Caco-2 (cell line): ENCODE measurements at regions not wholly inside any gene's neighbourhood (a gene's known extent, or its start where the extent isn't known, plus 50 kb on each side); places are given as distances from the start of the nearest gene placed in this dataset.

Experiments used
- BruUV-seq: library from RNA; stranded (reverse); fragments of 400-500 nt; replicated peaks from 2 replicates; lab custom pipeline; 2021; lab: Mats Ljungman, UMichigan
- CTCF ChIA-PET: fragments of 300-600 bp; sonication (Branson Sonifier 250); formaldehyde crosslinking; loops from one replicate; lab custom pipeline; 2022; ENCODE audit warnings: antibody characterized with exemption; lab: Charles Lee
- POLR2A ChIA-PET: fragments of 300-600 bp; sonication (Branson Sonifier 250); formaldehyde crosslinking; loops from one replicate; lab custom pipeline; 2022; ENCODE audit warnings: antibody characterized with exemption; lab: Charles Lee
- DNase-seq, 2 experiments: peaks; one replicate each; pipeline versions ENCODE4 v3.0.0 to v3.0.0-alpha.2; 2020 to 2022
- H3K27me3 ChIP-seq: replicated peaks from 2 replicates; pipeline ENCODE4 v1.6.0; 2011; ENCODE audit warnings: low read length; ENCODE audit not compliant: control insufficient read depth, insufficient read depth
- H3K36me3 ChIP-seq: 2 replicates; pipeline ENCODE4 v1.5.1; 2011; ENCODE audit warnings: low read length; ENCODE audit not compliant: control insufficient read depth, insufficient read depth
- H3K4me1 ChIP-seq: fragments of 250-450 bp; sonication (Bioruptor Pico); 2 replicates; pipeline ENCODE4 v1.5.1; 2020; ENCODE audit warnings: mild to moderate bottlenecking
- H3K4me3 ChIP-seq: 2 replicates; pipeline ENCODE4 v1.5.1; 2011; ENCODE audit warnings: low read depth, mild to moderate bottlenecking, control low read depth, low read length
- H3K9me3 ChIP-seq: fragments of 250-450 bp; sonication (Bioruptor Pico); 2 replicates; pipeline ENCODE4 v1.5.1; 2020; ENCODE audit warnings: mild to moderate bottlenecking, moderate library complexity
- H3K27ac Mint-ChIP-seq: one replicate; pipeline ENCODE4 v1.8.0; 2022; ENCODE audit warnings: mixed read lengths; ENCODE audit not compliant: unreplicated experiment
- H3K27me3 Mint-ChIP-seq: one replicate; pipeline ENCODE4 v1.8.0; 2022; ENCODE audit warnings: mixed read lengths; ENCODE audit not compliant: insufficient read depth, unreplicated experiment
- H3K36me3 Mint-ChIP-seq: one replicate; pipeline ENCODE4 v1.8.0; 2022; ENCODE audit warnings: mild to moderate bottlenecking, mixed read lengths; ENCODE audit not compliant: insufficient read depth, unreplicated experiment
- H3K4me1 Mint-ChIP-seq: one replicate; pipeline ENCODE4 v1.8.0; 2022; ENCODE audit warnings: low read depth, mixed read lengths; ENCODE audit not compliant: unreplicated experiment
- H3K4me3 Mint-ChIP-seq: one replicate; pipeline ENCODE4 v1.8.0; 2022; ENCODE audit warnings: mild to moderate bottlenecking, moderate library complexity, mixed read lengths; ENCODE audit not compliant: unreplicated experiment
- H3K9me3 Mint-ChIP-seq: one replicate; pipeline ENCODE4 v1.8.0; 2022; ENCODE audit warnings: mixed read lengths; ENCODE audit not compliant: unreplicated experiment
- CTCF ChIP-seq, 2 experiments: fragments of 200-600 bp in 1 of 2; IDR thresholded peaks; 1 replicate in 1 of 2; 2 replicates in 1 of 2; pipeline versions ENCODE4 v1.5.1 to v1.8.0; 2011 to 2022; ENCODE audit warnings: antibody characterized with exemption in 1 of 2, control low read depth in 1 of 2, inconsistent platforms in 1 of 2, low read depth in 1 of 2, low read length in 1 of 2, mild to moderate bottlenecking in 1 of 2, moderate library complexity in 1 of 2; ENCODE audit not compliant: insufficient read depth in 1 of 2, severe bottlenecking in 1 of 2, unreplicated experiment in 1 of 2
- intact Hi-C: fragments of 100-400 bp; cut with micrococcal nuclease; formaldehyde crosslinking; loops from one replicate; pipeline ENCODE4 v1.10.0; 2022; ENCODE audit not compliant: unreplicated experiment

GRCh38 chr9:115182264-115182663, 64.3 kb upstream of the TNC start:
- no peaks in the 10 kb centered on the region for H3K36me3 Mint-ChIP-seq

GRCh38 chr9:115183436-115183835, 65.5 kb upstream of the TNC start:
- Histone ChIP-seq H3K36me3 (no peaks in the 10 kb centered on the region), H3K4me1 (peaks cover 11% of the 10 kb centered on the region; the same call in 1 of the 2 replicates), H3K4me3 (no peak overlapping the region), H3K27me3 (no peaks in the 10 kb centered on the region), H3K9me3 (0 out of 2 replicates have a peak, but pooled peaks cover 4% of the 10 kb centered on the region)
- ChIA-PET POLR2A (no interaction called here), CTCF (no interaction called here)
- no TSS peak for BruUV-seq
- intact Hi-C loops, result no loop called here
- DNase-seq, result no peak
- H3K4me3 Mint-ChIP-seq, result no peak overlapping the region
- H3K9me3 Mint-ChIP-seq, result no peaks in the 10 kb centered on the region
- TF ChIP-seq CTCF (IDR thresholded peaks at IDR 0.05; ENCODE audit: insufficient read depth in 1 of 2, low read depth in 1 of 2, low read length in 1 of 2, severe bottlenecking in 1 of 2, unreplicated experiment in 1 of 2), result no peak
- H3K36me3 Mint-ChIP-seq, result no peaks in the 10 kb centered on the region
- no peak overlapping the region for H3K27ac Mint-ChIP-seq
- no peaks in the 10 kb centered on the region for H3K27me3 Mint-ChIP-seq
- H3K4me1 Mint-ChIP-seq, result peaks cover 6% of the 10 kb centered on the region

More at GRCh38 chr9:115182264-115182663, 64.3 kb upstream of the TNC start:
- intact Hi-C loops, result no loop called here
- no TSS peak for BruUV-seq
- TF ChIP-seq CTCF (IDR thresholded peaks at IDR 0.05; ENCODE audit: insufficient read depth in 1 of 2, low read depth in 1 of 2, low read length in 1 of 2, severe bottlenecking in 1 of 2, unreplicated experiment in 1 of 2), result no peak
- DNase-seq, result no peak
- Histone ChIP-seq H3K36me3 (no peaks in the 10 kb centered on the region), H3K4me3 (no peak overlapping the region), H3K9me3 (0 out of 2 replicates have a peak, but pooled peaks cover 4% of the 10 kb centered on the region), H3K27me3 (no peaks in the 10 kb centered on the region), H3K4me1 (peaks cover 11% of the 10 kb centered on the region; the same call in 1 of the 2 replicates)
- Mint-ChIP-seq H3K4me1 (peaks cover 6% of the 10 kb centered on the region), H3K9me3 (no peaks in the 10 kb centered on the region), H3K27ac (no peak overlapping the region), H3K4me3 (no peak overlapping the region), H3K27me3 (no peaks in the 10 kb centered on the region)
- ChIA-PET POLR2A (no interaction called here), CTCF (no interaction called here)

DNA sequence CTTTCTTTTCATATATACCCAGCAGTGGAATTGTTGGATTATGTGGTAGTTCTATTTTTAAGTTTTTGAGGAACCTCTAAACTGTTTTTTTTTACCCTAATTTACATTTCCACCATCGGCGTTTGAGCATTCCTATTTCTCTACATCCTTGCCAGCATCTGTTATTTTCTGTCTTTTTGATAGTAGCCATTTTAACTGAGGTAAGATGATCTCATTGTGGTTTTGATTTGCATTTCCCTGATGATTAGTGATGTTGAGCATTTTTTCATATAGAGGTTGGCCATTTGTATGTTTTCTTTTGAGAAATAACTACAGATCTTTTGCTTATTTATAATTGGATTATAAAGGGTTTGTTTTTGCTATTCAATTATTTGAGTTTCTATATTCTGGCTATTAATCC, 71.7 kb upstream of the TNC start:
- H3K36me3 Mint-ChIP-seq, result no peaks in the 10 kb centered on the region
- intact Hi-C loops, result loop anchor here (10.0 kb wide), 1 partner anchor 235 kb away; no protein-coding TSS in a partner anchor
- no peaks in the 10 kb centered on the region for H3K27me3 Mint-ChIP-seq

More for the DNA sequence above, 71.7 kb upstream of the TNC start:
- ChIA-PET POLR2A (no interaction called here), CTCF (no interaction called here)
- Mint-ChIP-seq H3K4me1 (no peaks in the 10 kb centered on the region), H3K27ac (no peak overlapping the region), H3K4me3 (no peak overlapping the region), H3K9me3 (no peaks in the 10 kb centered on the region)
- BruUV-seq, result no TSS peak
- no peaks in the 10 kb centered on the region for H3K27me3 ChIP-seq
- H3K4me3 ChIP-seq, result no peak overlapping the region
- no peak for DNase-seq
- peaks cover 5% of the 10 kb centered on the region; the same call in 1 of the 2 replicates for H3K9me3 ChIP-seq
- H3K36me3 ChIP-seq, result no peaks in the 10 kb centered on the region
- TF ChIP-seq CTCF (IDR thresholded peaks at IDR 0.05; ENCODE audit: insufficient read depth in 1 of 2, low read depth in 1 of 2, low read length in 1 of 2, severe bottlenecking in 1 of 2, unreplicated experiment in 1 of 2), result no peak
- H3K4me1 ChIP-seq, result no peaks in the 10 kb centered on the region
